Endothelial cell of umbilical vein (primary cell): ENCODE measurements at regions not wholly inside any gene's neighbourhood (a gene's known extent, or its start where the extent isn't known, plus 50 kb on each side); places are given as distances from the start of the nearest gene placed in this dataset.

ENCODE experiments used
- BruUV-seq: library from RNA; stranded (reverse); fragments of 400-500 nt; replicated peaks from 2 replicates; lab custom pipeline; 2021; lab: Mats Ljungman, UMichigan
- CTCF ChIA-PET: fragments of 300-600, 350-600 bp; sonication (Branson Sonifier 250); formaldehyde crosslinking; loops from one replicate; lab custom pipeline; 2021; ENCODE audit warnings: antibody characterized with exemption, inconsistent platforms; lab: Charles Lee
- POLR2A ChIA-PET: fragments of 300-600, 350-600 bp; sonication (Branson Sonifier 250); formaldehyde crosslinking; loops from one replicate; lab custom pipeline; 2021; ENCODE audit warnings: antibody characterized with exemption, inconsistent platforms; lab: Charles Lee
- DNase-seq: peaks from one replicate; pipeline ENCODE4 v3.0.0-alpha.2; 2011; ENCODE audit warnings: low read depth, low spot score
- FAIRE-seq: peaks from 2 replicates; lab custom pipeline; 2011; peaks lifted over from hg19 to GRCh38; lab: Jason Lieb, UNC
- H2AFZ ChIP-seq: 2 replicates; pipeline ENCODE4 v1.6.0; 2012; ENCODE audit warnings: low read depth, low read length, control low read depth, inconsistent platforms
- H3K27ac ChIP-seq: 2 replicates; pipeline ENCODE4 v1.5.1; 2011; ENCODE audit warnings: low read depth, mild to moderate bottlenecking, control low read depth, low read length, moderate library complexity; ENCODE audit not compliant: insufficient read depth
- H3K27me3 ChIP-seq, 2 experiments: 2 replicates each; pipeline versions ENCODE4 v1.6.0 to v1.6.1; 2011; ENCODE audit warnings: low read length in 2 of 2, mixed read lengths in 1 of 2; ENCODE audit not compliant: control insufficient read depth in 2 of 2, insufficient read depth in 2 of 2
- H3K36me3 ChIP-seq, 2 experiments: 2 replicates in 1 of 2; 3 replicates in 1 of 2; pipeline ENCODE4 v1.5.1; 2011; ENCODE audit warnings: low read length in 2 of 2, mild to moderate bottlenecking in 1 of 2, moderate library complexity in 1 of 2; ENCODE audit not compliant: control insufficient read depth in 2 of 2, insufficient read depth in 2 of 2; ENCODE audit errors: extremely low read depth in 1 of 2
- H3K4me1 ChIP-seq: 3 replicates; pipeline ENCODE4 v1.5.1; 2011; ENCODE audit warnings: mild to moderate bottlenecking, low read length; ENCODE audit not compliant: control insufficient read depth, insufficient read depth; ENCODE audit errors: extremely low read depth
- H3K4me2 ChIP-seq: 2 replicates; pipeline ENCODE4 v1.6.1; 2011; ENCODE audit warnings: low read length, control low read depth, mixed read lengths; ENCODE audit not compliant: insufficient read depth
- H3K4me3 ChIP-seq, 3 experiments: fragments of 200-600 bp in 1 of 3; sonication (generic), shearing (Covaris generic) in 1 of 3; replicated peaks in 1 of 3; 2 replicates each; pipeline ENCODE4 v1.5.1; 2011 to 2016; ENCODE audit warnings: control low read depth in 3 of 3, low read length in 3 of 3, mild to moderate bottlenecking in 2 of 3, inconsistent platforms in 1 of 3, low read depth in 1 of 3, moderate library complexity in 1 of 3; ENCODE audit not compliant: insufficient read depth in 1 of 3
- H3K79me2 ChIP-seq: 2 replicates; pipeline ENCODE4 v1.6.0; 2012; ENCODE audit warnings: low read length, inconsistent platforms; ENCODE audit not compliant: control insufficient read depth, insufficient read depth
- H3K9ac ChIP-seq: replicated peaks from 2 replicates; pipeline ENCODE3; 2011; ENCODE audit warnings: low read length, control low read depth; ENCODE audit not compliant: insufficient read depth; ENCODE audit errors: extremely low read depth
- H3K9me1 ChIP-seq: replicated peaks from 3 replicates; pipeline ENCODE4 v1.6.0; 2011; ENCODE audit warnings: mild to moderate bottlenecking, low read length; ENCODE audit not compliant: control insufficient read depth, insufficient read depth; ENCODE audit errors: extremely low read depth
- H3K9me3 ChIP-seq: replicated peaks from 2 replicates; pipeline ENCODE4 v1.5.1; 2012; ENCODE audit warnings: low read length, inconsistent platforms; ENCODE audit not compliant: control insufficient read depth, insufficient read depth
- H4K20me1 ChIP-seq: replicated peaks from 2 replicates; pipeline ENCODE3; 2011; ENCODE audit warnings: mild to moderate bottlenecking, low read length; ENCODE audit not compliant: control insufficient read depth, insufficient read depth; ENCODE audit errors: extremely low read depth
- EZH2 ChIP-seq: IDR thresholded peaks from 2 replicates; pipeline ENCODE4 v1.6.1; 2012; ENCODE audit warnings: borderline replicate concordance, low read depth, mild to moderate bottlenecking, moderate library complexity, low read length, inconsistent platforms; ENCODE audit not compliant: severe bottlenecking
- FOS ChIP-seq: IDR thresholded peaks from 2 replicates; pipeline ENCODE4 v1.6.1; 2011; ENCODE audit warnings: mild to moderate bottlenecking, low read length, moderate library complexity, borderline replicate concordance; ENCODE audit not compliant: insufficient read depth
- GATA2 ChIP-seq: IDR thresholded peaks from 2 replicates; pipeline ENCODE4 v1.7.0; 2011; ENCODE audit warnings: low read depth, mild to moderate bottlenecking, moderate library complexity, mixed read lengths, low read length; ENCODE audit not compliant: insufficient read length, insufficient read depth
- JUN ChIP-seq: IDR thresholded peaks from 2 replicates; pipeline ENCODE4 v1.6.1; 2011; ENCODE audit warnings: borderline replicate concordance, low read depth; ENCODE audit not compliant: insufficient read length, insufficient read depth
- MYC ChIP-seq: IDR thresholded peaks from one replicate; pipeline ENCODE4 v1.6.1; 2011; ENCODE audit warnings: mild to moderate bottlenecking, low read depth, low read length
- POLR2AphosphoS5 ChIP-seq: IDR thresholded peaks from 2 replicates; pipeline ENCODE4 v1.6.1; 2012; ENCODE audit warnings: low read depth, mild to moderate bottlenecking, control low read depth, low read length, moderate library complexity; ENCODE audit not compliant: insufficient read depth
- dilution Hi-C: fragments of 300-500 bp; cut with MboI; formaldehyde crosslinking; loops from one replicate; pipeline ENCODE4 v1.15.0; 2019; ENCODE audit warnings: low sequenced_read_pairs; ENCODE audit not compliant: extremely low pct_ligation_motif_present
- intact Hi-C: fragments of 100-400 bp; cut with micrococcal nuclease; formaldehyde crosslinking; loops from one replicate; pipeline ENCODE4 v1.10.0; 2022
- TF ChIP-seq, protein P1 (sequence below): IDR thresholded peaks from 2 replicates; pipeline ENCODE4 v1.6.1; 2011; ENCODE audit not compliant: insufficient read depth, insufficient read length
- TF ChIP-seq, protein P2 (sequence below), 2 donors: IDR thresholded peaks; 1 replicate in 1 of 2; 2 replicates in 1 of 2; pipeline ENCODE4 v1.5.1; 2011; ENCODE audit warnings: low read length in 2 of 2, mild to moderate bottlenecking in 2 of 2, moderate library complexity in 2 of 2, control low read depth in 1 of 2, inconsistent platforms in 1 of 2, low read depth in 1 of 2; ENCODE audit not compliant: insufficient read depth in 1 of 2; ENCODE audit errors: extremely low read depth in 1 of 2

DNA sequence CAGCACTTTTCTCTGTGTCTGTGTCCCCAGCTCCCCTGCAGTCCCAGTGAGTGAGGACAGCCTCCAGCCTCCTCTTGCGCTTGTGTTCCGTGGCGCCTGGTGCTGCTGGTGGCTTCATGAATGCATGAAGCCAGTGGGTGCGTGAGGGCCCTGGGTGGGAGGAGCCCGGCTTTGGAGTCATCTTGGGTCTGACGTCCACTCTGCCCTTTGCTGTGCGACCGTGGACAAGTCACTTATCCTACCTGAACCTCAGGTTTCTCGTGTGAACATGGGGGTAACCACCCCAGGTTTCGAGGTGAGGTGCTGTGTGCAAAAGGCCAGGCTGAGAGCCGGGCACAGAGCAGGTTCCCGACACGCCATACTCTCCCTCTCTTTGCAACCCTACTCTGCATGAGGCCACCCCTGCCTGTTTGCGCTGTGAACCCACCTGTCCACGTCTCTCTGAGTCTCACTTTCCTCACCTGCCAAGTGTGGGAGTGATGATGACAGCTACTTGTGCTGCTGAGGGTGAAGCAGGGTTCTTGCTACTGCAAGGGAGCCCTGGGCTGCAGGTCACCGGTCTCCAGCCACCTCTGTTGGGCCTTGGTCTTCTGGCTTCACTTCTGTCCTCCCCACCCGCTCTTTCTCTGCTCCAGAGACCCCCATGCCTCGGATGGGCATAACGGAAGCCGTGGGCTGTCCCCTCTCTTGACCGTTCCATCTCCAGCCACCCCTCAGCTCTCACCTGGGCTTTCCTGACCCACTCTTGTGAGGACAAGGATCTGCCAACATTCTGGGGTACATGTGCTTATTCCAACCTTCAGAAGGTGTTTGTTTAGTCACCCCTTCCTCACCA lies 537.6 kb downstream of the TBC1D22A start:
- POLR2A ChIA-PET = no interaction called here
- Histone ChIP-seq H3K79me2 (no peaks in the 10 kb centered on the region), H3K27me3 (no peaks in the 10 kb centered on the region), H3K4me1 (no peaks in the 10 kb centered on the region), H3K4me2 (no peak overlapping the region), H3K9ac (no peak overlapping the region), H3K9me1 (no peaks in the 10 kb centered on the region), H4K20me1 (no peaks in the 10 kb centered on the region), H2AFZ (no peak overlapping the region), H3K27ac (no peak overlapping the region), H3K9me3 (no peaks in the 10 kb centered on the region), H3K4me3 (no peak overlapping the region), H3K36me3 (no peaks in the 10 kb centered on the region)
- dilution Hi-C loops = no loop called here
- FAIRE-seq (no peak), DNase-seq (no peak)
- CTCF ChIA-PET = no interaction called here
- intact Hi-C loops = no loop called here
- no TSS peak for BruUV-seq
- no peak for TF ChIP-seq FOS
- no peak for TF ChIP-seq JUN
- TF ChIP-seq, protein P1, sequence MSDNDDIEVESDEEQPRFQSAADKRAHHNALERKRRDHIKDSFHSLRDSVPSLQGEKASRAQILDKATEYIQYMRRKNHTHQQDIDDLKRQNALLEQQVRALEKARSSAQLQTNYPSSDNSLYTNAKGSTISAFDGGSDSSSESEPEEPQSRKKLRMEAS = no peak
- TF ChIP-seq, protein P2, sequence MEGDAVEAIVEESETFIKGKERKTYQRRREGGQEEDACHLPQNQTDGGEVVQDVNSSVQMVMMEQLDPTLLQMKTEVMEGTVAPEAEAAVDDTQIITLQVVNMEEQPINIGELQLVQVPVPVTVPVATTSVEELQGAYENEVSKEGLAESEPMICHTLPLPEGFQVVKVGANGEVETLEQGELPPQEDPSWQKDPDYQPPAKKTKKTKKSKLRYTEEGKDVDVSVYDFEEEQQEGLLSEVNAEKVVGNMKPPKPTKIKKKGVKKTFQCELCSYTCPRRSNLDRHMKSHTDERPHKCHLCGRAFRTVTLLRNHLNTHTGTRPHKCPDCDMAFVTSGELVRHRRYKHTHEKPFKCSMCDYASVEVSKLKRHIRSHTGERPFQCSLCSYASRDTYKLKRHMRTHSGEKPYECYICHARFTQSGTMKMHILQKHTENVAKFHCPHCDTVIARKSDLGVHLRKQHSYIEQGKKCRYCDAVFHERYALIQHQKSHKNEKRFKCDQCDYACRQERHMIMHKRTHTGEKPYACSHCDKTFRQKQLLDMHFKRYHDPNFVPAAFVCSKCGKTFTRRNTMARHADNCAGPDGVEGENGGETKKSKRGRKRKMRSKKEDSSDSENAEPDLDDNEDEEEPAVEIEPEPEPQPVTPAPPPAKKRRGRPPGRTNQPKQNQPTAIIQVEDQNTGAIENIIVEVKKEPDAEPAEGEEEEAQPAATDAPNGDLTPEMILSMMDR (IDR thresholded peaks at IDR 0.05; ENCODE audit: extremely low read depth in 1 of 2, insufficient read depth in 1 of 2, low read depth in 1 of 2, low read length in 2 of 2) = no peak
- no peak for TF ChIP-seq POLR2AphosphoS5
- no peak for TF ChIP-seq GATA2
- no peak for TF ChIP-seq EZH2
- no peak for TF ChIP-seq MYC
